Gastrocnemius medialis (tissue), 4 donors: ENCODE measurements at regions not wholly inside any gene's neighbourhood (a gene's known extent, or its start where the extent isn't known, plus 50 kb on each side); places are given as distances from the start of the nearest gene placed in this dataset.

Source experiments
- POLR2A ChIP-seq, 2 donors: fragments of 450-650 bp; IDR thresholded peaks; one replicate each; pipeline ENCODE4 v1.6.1; 2017; ENCODE audit warnings: antibody characterized with exemption in 2 of 2, mild to moderate bottlenecking in 2 of 2, moderate library complexity in 2 of 2
- TF ChIP-seq, protein P1 (sequence below), 5 experiments: fragments of 450-650 bp in 3 of 5; fragments of 200-600 bp in 2 of 5; sonication (generic) in 2 of 5; IDR thresholded peaks in 4 of 5; conservative IDR thresholded peaks in 1 of 5; 1 replicate in 4 of 5; 2 replicates in 1 of 5; pipeline ENCODE4 v1.5.1; 2016 to 2019; ENCODE audit warnings: antibody characterized with exemption in 5 of 5, mild to moderate bottlenecking in 3 of 5, moderate library complexity in 3 of 5

DNA sequence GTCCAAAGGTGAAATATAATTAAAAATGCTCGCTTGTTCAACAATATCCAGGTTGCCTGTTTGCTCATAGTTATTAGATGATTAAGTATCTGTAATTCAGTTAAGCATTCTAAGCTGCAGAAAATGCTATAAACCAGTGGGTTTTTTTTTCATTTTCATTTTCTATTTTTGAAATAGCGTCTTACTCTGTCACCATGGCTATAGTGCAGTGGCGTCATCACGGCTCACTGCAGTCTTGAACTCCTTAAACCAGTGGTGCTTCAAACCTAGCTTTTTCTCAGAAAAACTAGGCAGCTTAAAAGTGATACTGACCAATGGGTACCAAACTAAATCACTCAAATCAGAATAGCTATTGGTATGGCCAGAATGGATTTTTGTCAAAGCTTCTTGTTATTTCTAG lies 925.2 kb downstream of the TSN start:
- TF ChIP-seq, protein P1, sequence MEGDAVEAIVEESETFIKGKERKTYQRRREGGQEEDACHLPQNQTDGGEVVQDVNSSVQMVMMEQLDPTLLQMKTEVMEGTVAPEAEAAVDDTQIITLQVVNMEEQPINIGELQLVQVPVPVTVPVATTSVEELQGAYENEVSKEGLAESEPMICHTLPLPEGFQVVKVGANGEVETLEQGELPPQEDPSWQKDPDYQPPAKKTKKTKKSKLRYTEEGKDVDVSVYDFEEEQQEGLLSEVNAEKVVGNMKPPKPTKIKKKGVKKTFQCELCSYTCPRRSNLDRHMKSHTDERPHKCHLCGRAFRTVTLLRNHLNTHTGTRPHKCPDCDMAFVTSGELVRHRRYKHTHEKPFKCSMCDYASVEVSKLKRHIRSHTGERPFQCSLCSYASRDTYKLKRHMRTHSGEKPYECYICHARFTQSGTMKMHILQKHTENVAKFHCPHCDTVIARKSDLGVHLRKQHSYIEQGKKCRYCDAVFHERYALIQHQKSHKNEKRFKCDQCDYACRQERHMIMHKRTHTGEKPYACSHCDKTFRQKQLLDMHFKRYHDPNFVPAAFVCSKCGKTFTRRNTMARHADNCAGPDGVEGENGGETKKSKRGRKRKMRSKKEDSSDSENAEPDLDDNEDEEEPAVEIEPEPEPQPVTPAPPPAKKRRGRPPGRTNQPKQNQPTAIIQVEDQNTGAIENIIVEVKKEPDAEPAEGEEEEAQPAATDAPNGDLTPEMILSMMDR (IDR thresholded peaks at IDR 0.05 in 4 of 5, conservative IDR thresholded peaks at IDR 0.05 in 1 of 5): no peak
- TF ChIP-seq POLR2A (IDR thresholded peaks at IDR 0.05): no peak
